ENCODE measurements at regions not wholly inside any gene's neighbourhood (a gene's known extent, or its start where the extent isn't known, plus 50 kb on each side); places are given as distances from the start of the nearest gene placed in this dataset.

DNA sequence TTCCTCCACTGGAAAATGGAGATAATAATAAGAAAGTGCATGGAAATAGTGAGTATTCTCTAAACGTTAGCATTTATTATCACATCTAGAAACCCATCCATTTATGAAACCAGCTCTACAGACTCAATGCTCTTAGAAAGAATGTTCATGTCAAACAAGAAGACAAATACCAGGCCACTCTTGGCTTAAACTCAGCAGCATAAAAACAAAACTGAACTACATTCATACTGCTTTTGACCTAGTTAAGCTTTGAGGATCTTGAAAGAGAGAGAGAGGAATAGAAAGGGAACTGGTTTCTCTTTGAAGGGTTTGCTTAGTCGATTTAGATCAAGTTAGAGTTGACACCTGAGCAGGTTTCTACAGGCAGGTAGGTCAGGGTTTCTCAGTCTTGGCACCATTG, 332.9 kb upstream of the PRKCQ start:
- TF ChIP-seq, protein P1, sequence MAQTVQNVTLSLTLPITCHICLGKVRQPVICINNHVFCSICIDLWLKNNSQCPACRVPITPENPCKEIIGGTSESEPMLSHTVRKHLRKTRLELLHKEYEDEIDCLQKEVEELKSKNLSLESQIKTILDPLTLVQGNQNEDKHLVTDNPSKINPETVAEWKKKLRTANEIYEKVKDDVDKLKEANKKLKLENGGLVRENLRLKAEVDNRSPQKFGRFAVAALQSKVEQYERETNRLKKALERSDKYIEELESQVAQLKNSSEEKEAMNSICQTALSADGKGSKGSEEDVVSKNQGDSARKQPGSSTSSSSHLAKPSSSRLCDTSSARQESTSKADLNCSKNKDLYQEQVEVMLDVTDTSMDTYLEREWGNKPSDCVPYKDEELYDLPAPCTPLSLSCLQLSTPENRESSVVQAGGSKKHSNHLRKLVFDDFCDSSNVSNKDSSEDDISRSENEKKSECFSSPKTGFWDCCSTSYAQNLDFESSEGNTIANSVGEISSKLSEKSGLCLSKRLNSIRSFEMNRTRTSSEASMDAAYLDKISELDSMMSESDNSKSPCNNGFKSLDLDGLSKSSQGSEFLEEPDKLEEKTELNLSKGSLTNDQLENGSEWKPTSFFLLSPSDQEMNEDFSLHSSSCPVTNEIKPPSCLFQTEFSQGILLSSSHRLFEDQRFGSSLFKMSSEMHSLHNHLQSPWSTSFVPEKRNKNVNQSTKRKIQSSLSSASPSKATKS (CRISPR knock-in tag; IDR thresholded peaks at IDR 0.05), result no peak
- TF ChIP-seq, protein P2, sequence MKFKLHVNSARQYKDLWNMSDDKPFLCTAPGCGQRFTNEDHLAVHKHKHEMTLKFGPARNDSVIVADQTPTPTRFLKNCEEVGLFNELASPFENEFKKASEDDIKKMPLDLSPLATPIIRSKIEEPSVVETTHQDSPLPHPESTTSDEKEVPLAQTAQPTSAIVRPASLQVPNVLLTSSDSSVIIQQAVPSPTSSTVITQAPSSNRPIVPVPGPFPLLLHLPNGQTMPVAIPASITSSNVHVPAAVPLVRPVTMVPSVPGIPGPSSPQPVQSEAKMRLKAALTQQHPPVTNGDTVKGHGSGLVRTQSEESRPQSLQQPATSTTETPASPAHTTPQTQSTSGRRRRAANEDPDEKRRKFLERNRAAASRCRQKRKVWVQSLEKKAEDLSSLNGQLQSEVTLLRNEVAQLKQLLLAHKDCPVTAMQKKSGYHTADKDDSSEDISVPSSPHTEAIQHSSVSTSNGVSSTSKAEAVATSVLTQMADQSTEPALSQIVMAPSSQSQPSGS (CRISPR knock-in tag; IDR thresholded peaks at IDR 0.05), result no peak
- TF ChIP-seq ZNF446 (CRISPR knock-in tag; IDR thresholded peaks at IDR 0.05), result no peak
- TF ChIP-seq, protein P3, sequence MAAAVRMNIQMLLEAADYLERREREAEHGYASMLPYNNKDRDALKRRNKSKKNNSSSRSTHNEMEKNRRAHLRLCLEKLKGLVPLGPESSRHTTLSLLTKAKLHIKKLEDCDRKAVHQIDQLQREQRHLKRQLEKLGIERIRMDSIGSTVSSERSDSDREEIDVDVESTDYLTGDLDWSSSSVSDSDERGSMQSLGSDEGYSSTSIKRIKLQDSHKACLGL (CRISPR knock-in tag; IDR thresholded peaks at IDR 0.05), result no peak
- no peak for TF ChIP-seq ZZZ3 (CRISPR knock-in tag; IDR thresholded peaks at IDR 0.05; ENCODE audit: borderline replicate concordance)
- TF ChIP-seq EHMT2 (IDR thresholded peaks at IDR 0.05; ENCODE audit: borderline replicate concordance, low read depth, low read length), result no peak
- no peak for TF ChIP-seq ZNF274 (CRISPR knock-in tag; IDR thresholded peaks at IDR 0.05)
- TF ChIP-seq FIP1L1 (IDR thresholded peaks at IDR 0.05; ENCODE audit: borderline replicate concordance, insufficient read depth, low read depth, low read length), result no peak
- TF ChIP-seq MXI1 (IDR thresholded peaks at IDR 0.05; ENCODE audit: borderline replicate concordance, low read depth, low read length), result no peak
- TF ChIP-seq, protein P4, sequence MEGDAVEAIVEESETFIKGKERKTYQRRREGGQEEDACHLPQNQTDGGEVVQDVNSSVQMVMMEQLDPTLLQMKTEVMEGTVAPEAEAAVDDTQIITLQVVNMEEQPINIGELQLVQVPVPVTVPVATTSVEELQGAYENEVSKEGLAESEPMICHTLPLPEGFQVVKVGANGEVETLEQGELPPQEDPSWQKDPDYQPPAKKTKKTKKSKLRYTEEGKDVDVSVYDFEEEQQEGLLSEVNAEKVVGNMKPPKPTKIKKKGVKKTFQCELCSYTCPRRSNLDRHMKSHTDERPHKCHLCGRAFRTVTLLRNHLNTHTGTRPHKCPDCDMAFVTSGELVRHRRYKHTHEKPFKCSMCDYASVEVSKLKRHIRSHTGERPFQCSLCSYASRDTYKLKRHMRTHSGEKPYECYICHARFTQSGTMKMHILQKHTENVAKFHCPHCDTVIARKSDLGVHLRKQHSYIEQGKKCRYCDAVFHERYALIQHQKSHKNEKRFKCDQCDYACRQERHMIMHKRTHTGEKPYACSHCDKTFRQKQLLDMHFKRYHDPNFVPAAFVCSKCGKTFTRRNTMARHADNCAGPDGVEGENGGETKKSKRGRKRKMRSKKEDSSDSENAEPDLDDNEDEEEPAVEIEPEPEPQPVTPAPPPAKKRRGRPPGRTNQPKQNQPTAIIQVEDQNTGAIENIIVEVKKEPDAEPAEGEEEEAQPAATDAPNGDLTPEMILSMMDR (CRISPR knock-in tag; IDR thresholded peaks at IDR 0.05), result no peak
- TF ChIP-seq, protein P5, sequence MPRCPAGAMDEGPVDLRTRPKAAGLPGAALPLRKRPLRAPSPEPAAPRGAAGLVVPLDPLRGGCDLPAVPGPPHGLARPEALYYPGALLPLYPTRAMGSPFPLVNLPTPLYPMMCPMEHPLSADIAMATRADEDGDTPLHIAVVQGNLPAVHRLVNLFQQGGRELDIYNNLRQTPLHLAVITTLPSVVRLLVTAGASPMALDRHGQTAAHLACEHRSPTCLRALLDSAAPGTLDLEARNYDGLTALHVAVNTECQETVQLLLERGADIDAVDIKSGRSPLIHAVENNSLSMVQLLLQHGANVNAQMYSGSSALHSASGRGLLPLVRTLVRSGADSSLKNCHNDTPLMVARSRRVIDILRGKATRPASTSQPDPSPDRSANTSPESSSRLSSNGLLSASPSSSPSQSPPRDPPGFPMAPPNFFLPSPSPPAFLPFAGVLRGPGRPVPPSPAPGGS (CRISPR knock-in tag; IDR thresholded peaks at IDR 0.05), result no peak
